Neural cell (in vitro differentiated cells): ENCODE measurements at regions not wholly inside any gene's neighbourhood (a gene's known extent, or its start where the extent isn't known, plus 50 kb on each side); places are given as distances from the start of the nearest gene placed in this dataset.

Source experiments
- H2AFZ ChIP-seq: fragments of 200-600, 300-800 bp; sonication (generic), shearing (Covaris generic); 2 replicates; pipeline ENCODE4 v1.6.0; 2014; ENCODE audit warnings: low read depth, mild to moderate bottlenecking, antibody characterized with exemption, low read length, moderate library complexity
- H3F3A ChIP-seq: fragments of 200-600 bp; shearing (Covaris generic); 2 replicates; pipeline ENCODE4 v1.6.1; 2016; ENCODE audit warnings: mild to moderate bottlenecking, moderate library complexity, mixed read lengths, antibody characterized with exemption, low read length; ENCODE audit not compliant: insufficient read depth, poor library complexity, severe bottlenecking
- H3K27ac ChIP-seq: fragments of 200-600, 300-800 bp; sonication (generic), shearing (Covaris generic); 2 replicates; pipeline ENCODE4 v1.5.1; 2014; ENCODE audit warnings: mild to moderate bottlenecking, low read length, moderate library complexity
- H3K27me3 ChIP-seq: fragments of 300-800, 200-600 bp; sonication (generic), shearing (Covaris generic); 2 replicates; pipeline ENCODE4 v1.6.0; 2014; ENCODE audit warnings: mild to moderate bottlenecking, low read depth, low read length, moderate library complexity; ENCODE audit not compliant: insufficient read depth
- H3K36me3 ChIP-seq: fragments of 300-800, 200-600 bp; sonication (generic), shearing (Covaris generic); 2 replicates; pipeline ENCODE4 v1.5.1; 2014; ENCODE audit warnings: mild to moderate bottlenecking, antibody characterized with exemption, low read length, moderate library complexity; ENCODE audit not compliant: insufficient read depth
- H3K4me2 ChIP-seq: fragments of 300-800, 200-600 bp; sonication (generic), shearing (Covaris generic); 2 replicates; pipeline ENCODE4 v1.6.0; 2014; ENCODE audit warnings: mild to moderate bottlenecking, low read length
- H3K4me3 ChIP-seq: fragments of 300-800, 200-600 bp; sonication (generic), shearing (Covaris generic); 2 replicates; pipeline ENCODE4 v1.5.1; 2014; ENCODE audit warnings: mild to moderate bottlenecking, low read length, moderate library complexity
- H3K79me2 ChIP-seq: fragments of 200-600 bp; shearing (Covaris generic); replicated peaks from 2 replicates; pipeline ENCODE4 v1.6.0; 2014; ENCODE audit warnings: mild to moderate bottlenecking, low read length, moderate library complexity; ENCODE audit not compliant: insufficient read depth
- H3K9ac ChIP-seq: fragments of 300-800, 200-600 bp; sonication (generic), shearing (Covaris generic); 2 replicates; pipeline ENCODE4 v1.6.1; 2016; ENCODE audit warnings: mild to moderate bottlenecking, low read length, mixed read lengths
- H3K9me2 ChIP-seq: fragments of 200-600 bp; shearing (Covaris generic); 2 replicates; pipeline ENCODE4 v1.6.1; 2016; ENCODE audit warnings: mild to moderate bottlenecking, low read length, mixed read lengths; ENCODE audit not compliant: insufficient read depth
- H3K9me3 ChIP-seq: fragments of 200-600, 300-800 bp; sonication (generic), shearing (Covaris generic); 2 replicates; pipeline ENCODE4 v1.6.1; 2016; ENCODE audit warnings: mild to moderate bottlenecking, mixed run types, low read length, moderate library complexity, mixed read lengths
- H4K20me1 ChIP-seq: fragments of 200-600 bp; shearing (Covaris generic); 2 replicates; pipeline ENCODE4 v1.6.1; 2016; ENCODE audit warnings: mild to moderate bottlenecking, mixed run types; ENCODE audit not compliant: insufficient read depth
- EP300 ChIP-seq: fragments of 450-650 bp; conservative IDR thresholded peaks from 2 replicates; pipeline ENCODE4 v1.6.1; 2014; ENCODE audit warnings: antibody characterized with exemption, mild to moderate bottlenecking, moderate library complexity; ENCODE audit not compliant: poor library complexity, severe bottlenecking
- EZH2 ChIP-seq: fragments of 200-600, 300-800 bp; shearing (Covaris generic), sonication (generic); IDR thresholded peaks from 2 replicates; pipeline ENCODE4 v1.6.1; 2014; ENCODE audit warnings: antibody characterized with exemption, low read length, borderline replicate concordance, mild to moderate bottlenecking; ENCODE audit not compliant: insufficient read depth, poor library complexity, severe bottlenecking
- MXI1 ChIP-seq: fragments of 450-650 bp; conservative IDR thresholded peaks from 2 replicates; pipeline ENCODE4 v1.6.1; 2014; ENCODE audit warnings: antibody characterized with exemption, mild to moderate bottlenecking; ENCODE audit not compliant: poor library complexity, severe bottlenecking
- POLR2AphosphoS5 ChIP-seq: IDR thresholded peaks from 2 replicates; pipeline ENCODE4 v1.6.1; 2012
- RAD21 ChIP-seq: fragments of 450-650 bp; conservative IDR thresholded peaks from 2 replicates; pipeline ENCODE4 v1.6.1; 2014; ENCODE audit warnings: antibody characterized with exemption, mild to moderate bottlenecking, moderate library complexity
- SMC3 ChIP-seq: fragments of 450-650 bp; conservative IDR thresholded peaks from 2 replicates; pipeline ENCODE4 v1.6.1; 2014; ENCODE audit warnings: antibody characterized with exemption, mild to moderate bottlenecking, moderate library complexity; ENCODE audit not compliant: poor library complexity
- TAF1 ChIP-seq: IDR thresholded peaks from 2 replicates; pipeline ENCODE4 v1.6.1; 2012; ENCODE audit warnings: low read depth
- TF ChIP-seq, protein P1 (sequence below): IDR thresholded peaks from 2 replicates; pipeline ENCODE4 v1.6.1; 2012; ENCODE audit warnings: borderline replicate concordance
- TF ChIP-seq, protein P2 (sequence below): fragments of 450-650 bp; IDR thresholded peaks from 2 replicates; pipeline ENCODE4 v1.5.1; 2014; ENCODE audit warnings: antibody characterized with exemption, mild to moderate bottlenecking, moderate library complexity; ENCODE audit not compliant: poor library complexity, severe bottlenecking

DNA sequence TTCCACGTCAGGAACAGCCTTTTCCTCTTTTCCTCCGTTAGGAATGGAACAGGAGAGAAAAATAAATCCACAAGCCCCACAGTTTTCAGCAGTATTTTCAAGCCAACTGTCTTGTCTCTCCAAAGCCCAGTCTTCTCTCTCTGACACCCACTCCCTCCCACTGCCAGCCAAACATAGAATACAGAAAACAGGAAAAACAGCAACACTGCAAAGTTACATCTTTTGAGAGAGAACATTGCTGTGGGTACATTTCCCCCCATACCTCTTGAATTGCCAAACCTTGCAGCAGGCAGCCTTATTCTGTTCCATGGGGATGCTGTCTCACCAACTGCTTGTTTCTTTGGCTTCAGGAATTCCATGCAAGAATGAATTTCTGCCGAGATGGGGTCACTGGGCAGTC lies 355.7 kb upstream of the UMPS start:
- no peak for TF ChIP-seq SMC3
- no peak for TF ChIP-seq RAD21
- no peak for TF ChIP-seq EZH2
- TF ChIP-seq, protein P1, sequence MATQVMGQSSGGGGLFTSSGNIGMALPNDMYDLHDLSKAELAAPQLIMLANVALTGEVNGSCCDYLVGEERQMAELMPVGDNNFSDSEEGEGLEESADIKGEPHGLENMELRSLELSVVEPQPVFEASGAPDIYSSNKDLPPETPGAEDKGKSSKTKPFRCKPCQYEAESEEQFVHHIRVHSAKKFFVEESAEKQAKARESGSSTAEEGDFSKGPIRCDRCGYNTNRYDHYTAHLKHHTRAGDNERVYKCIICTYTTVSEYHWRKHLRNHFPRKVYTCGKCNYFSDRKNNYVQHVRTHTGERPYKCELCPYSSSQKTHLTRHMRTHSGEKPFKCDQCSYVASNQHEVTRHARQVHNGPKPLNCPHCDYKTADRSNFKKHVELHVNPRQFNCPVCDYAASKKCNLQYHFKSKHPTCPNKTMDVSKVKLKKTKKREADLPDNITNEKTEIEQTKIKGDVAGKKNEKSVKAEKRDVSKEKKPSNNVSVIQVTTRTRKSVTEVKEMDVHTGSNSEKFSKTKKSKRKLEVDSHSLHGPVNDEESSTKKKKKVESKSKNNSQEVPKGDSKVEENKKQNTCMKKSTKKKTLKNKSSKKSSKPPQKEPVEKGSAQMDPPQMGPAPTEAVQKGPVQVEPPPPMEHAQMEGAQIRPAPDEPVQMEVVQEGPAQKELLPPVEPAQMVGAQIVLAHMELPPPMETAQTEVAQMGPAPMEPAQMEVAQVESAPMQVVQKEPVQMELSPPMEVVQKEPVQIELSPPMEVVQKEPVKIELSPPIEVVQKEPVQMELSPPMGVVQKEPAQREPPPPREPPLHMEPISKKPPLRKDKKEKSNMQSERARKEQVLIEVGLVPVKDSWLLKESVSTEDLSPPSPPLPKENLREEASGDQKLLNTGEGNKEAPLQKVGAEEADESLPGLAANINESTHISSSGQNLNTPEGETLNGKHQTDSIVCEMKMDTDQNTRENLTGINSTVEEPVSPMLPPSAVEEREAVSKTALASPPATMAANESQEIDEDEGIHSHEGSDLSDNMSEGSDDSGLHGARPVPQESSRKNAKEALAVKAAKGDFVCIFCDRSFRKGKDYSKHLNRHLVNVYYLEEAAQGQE, result no peak
- no peak for TF ChIP-seq POLR2AphosphoS5
- TF ChIP-seq, protein P2, sequence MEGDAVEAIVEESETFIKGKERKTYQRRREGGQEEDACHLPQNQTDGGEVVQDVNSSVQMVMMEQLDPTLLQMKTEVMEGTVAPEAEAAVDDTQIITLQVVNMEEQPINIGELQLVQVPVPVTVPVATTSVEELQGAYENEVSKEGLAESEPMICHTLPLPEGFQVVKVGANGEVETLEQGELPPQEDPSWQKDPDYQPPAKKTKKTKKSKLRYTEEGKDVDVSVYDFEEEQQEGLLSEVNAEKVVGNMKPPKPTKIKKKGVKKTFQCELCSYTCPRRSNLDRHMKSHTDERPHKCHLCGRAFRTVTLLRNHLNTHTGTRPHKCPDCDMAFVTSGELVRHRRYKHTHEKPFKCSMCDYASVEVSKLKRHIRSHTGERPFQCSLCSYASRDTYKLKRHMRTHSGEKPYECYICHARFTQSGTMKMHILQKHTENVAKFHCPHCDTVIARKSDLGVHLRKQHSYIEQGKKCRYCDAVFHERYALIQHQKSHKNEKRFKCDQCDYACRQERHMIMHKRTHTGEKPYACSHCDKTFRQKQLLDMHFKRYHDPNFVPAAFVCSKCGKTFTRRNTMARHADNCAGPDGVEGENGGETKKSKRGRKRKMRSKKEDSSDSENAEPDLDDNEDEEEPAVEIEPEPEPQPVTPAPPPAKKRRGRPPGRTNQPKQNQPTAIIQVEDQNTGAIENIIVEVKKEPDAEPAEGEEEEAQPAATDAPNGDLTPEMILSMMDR, result no peak
- no peak for TF ChIP-seq TAF1
- no peak for TF ChIP-seq MXI1
- TF ChIP-seq EP300, result no peak
- Histone ChIP-seq H3K4me3 (no peak overlapping the region), H3K9ac (no peak overlapping the region), H3F3A (no peaks in the 10 kb centered on the region), H3K27ac (no peak overlapping the region), H3K4me2 (no peak overlapping the region), H3K9me3 (no peaks in the 10 kb centered on the region), H3K79me2 (no peaks in the 10 kb centered on the region), H3K36me3 (peaks cover 1% of the 10 kb centered on the region), H2AFZ (no peak overlapping the region), H4K20me1 (no peaks in the 10 kb centered on the region), H3K27me3 (no peaks in the 10 kb centered on the region), H3K9me2 (no peaks in the 10 kb centered on the region)

DNA sequence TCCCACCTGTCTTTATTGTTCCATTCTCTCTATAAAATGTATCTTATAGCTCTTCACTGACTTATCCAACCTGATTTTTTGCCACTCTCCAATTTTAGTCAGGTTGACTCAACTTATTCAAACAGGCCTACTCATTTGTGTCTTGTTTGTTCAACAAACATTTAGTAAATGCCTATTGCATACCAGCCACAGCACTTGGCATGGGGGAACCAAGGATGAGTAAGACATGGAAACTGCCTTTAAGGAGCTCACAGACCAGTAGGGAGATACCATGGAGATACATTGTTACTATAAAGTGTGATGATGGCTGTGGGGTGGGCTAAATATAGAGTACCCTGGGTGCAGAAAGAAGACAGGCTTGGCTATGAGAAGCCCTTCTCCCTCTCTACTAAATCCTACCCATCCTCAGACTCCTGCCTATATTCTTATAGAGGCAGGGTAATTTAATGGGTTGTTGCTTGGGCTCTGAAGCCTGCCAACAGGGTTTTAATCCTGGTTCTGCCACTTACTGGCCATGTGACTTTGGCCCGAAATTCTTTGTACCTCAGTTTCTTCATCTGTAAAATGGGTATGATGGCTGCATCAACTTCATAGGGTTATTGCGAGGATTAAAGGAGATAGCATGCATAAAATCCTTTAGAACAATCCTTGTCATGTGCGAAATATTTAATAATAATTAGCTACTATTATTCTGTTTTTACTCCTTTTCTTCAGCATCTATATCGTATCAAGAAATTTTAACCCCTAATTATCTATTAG lies 348.5 kb upstream of the UMPS start:
- TF ChIP-seq MXI1 (no peak), RAD21 (no peak), TAF1 (no peak), POLR2AphosphoS5 (no peak), EP300 (no peak), EZH2 (no peak), SMC3 (no peak)
- TF ChIP-seq, protein P1, result no peak
- TF ChIP-seq, protein P2, result no peak
- Histone ChIP-seq H3K9me2 (no peaks in the 10 kb centered on the region), H3K9ac (no peak overlapping the region), H3K79me2 (no peaks in the 10 kb centered on the region), H3K27me3 (no peaks in the 10 kb centered on the region), H2AFZ (no peak overlapping the region), H3K4me2 (no peak overlapping the region), H3K27ac (no peak overlapping the region), H4K20me1 (no peaks in the 10 kb centered on the region), H3K4me3 (no peak overlapping the region), H3K36me3 (peaks cover 4% of the 10 kb centered on the region), H3F3A (no peaks in the 10 kb centered on the region), H3K9me3 (no peaks in the 10 kb centered on the region)
